ENCODE measurements at regions not wholly inside any gene's neighbourhood (a gene's known extent, or its start where the extent isn't known, plus 50 kb on each side); places are given as distances from the start of the nearest gene placed in this dataset.

GRCh38 chr11:71201936-71202597 is 50.3 kb downstream of the SHANK2 start:
- no peak for DNase-seq

DNA sequence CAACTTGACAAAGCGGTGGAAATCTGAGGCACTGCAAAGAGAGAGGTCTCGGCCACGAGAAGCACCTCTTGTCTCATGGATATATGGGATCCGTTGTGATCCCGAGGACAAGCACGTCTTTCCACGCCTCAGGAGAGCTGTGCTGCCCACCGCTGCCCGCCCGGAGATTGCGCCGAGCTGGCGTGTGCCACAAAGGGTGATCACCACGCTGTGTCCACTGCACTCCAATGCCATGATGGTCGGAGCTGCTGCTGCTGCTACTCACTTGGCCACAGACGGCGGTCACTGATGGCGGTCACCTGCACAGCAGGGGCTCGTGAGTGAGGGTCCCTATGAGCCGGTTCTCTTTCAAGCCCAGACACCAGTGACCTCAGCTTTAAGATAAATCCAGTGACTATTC is 51.1 kb downstream of the SHANK2 start:
- no peak for DNase-seq

DNA sequence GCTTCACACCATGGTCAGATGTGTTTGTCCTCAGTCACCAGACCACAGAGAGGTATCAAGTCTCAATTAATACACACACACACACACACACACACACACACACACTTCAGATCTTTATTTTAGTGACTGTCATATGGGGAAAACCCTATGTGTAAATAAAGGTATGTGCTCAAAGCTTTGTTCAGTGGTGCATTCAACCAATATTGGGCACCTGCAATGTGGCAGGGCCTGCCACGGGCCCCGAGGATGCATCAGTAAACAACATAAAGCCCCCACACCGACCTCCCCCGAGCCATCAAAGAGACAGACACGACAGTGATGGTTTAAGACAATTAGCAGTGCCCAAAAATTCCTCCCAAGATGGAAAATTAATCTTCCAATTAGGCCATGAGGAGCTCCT is 51.6 kb downstream of the SHANK2 start:
- no peak for DNase-seq

DNA sequence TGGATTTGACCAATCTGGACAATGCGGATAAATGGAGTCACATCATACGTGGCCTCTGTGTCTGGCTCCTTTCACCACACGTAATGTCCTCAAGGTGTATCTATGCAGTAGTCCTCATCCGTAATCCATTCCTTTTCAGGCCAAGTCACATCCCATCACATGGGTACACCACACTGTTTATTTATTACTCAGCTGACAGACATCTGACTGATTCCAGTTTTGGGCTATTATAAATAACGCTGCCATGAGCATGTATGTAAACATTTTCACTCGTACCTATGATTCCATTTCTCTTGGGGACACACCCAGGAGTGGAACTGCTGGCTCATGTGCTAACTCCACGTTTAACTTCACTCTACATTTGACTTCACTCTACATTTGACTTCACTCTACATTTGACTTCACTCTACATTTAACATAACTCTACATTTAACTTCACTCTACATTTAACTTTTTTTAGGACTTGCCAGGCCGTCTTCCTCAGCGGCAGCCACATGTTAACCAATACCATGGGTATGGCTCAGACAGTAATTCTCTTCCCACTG is 52.1 kb downstream of the SHANK2 start:
- no peak for DNase-seq

DNA sequence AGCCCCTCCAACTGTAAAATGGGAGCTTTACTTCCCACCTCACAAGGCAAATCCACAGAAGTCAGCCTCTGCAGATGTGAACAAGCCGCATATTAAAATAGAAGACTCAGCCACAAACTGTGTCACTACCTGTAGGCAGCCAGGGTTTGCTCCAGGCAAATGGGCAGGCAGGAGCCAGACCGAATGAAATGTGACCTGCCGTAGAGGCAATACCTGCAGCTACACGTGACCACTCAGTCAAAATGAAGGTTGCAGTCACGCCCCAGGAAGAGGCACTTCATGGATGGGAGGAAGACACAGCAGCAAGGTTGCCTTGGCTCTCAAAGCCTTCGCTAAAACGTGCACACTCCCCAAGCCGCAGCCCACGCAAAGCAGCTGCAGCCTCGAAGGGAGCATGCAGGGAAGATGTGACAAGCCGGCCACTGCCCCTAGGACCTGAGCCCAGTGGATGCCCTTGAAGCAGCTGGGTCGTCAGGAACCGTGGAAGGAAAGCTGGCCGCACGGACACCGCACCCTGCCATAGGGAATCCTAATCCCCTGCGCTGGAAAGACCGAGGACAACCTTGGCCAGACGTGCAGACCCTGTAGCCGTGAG is 53.1 kb downstream of the SHANK2 start:
- no peak for DNase-seq

- no peak for DNase-seq
Observed at GRCh38 chr11:71198823-71199165, 53.6 kb downstream of the SHANK2 start.

DNA sequence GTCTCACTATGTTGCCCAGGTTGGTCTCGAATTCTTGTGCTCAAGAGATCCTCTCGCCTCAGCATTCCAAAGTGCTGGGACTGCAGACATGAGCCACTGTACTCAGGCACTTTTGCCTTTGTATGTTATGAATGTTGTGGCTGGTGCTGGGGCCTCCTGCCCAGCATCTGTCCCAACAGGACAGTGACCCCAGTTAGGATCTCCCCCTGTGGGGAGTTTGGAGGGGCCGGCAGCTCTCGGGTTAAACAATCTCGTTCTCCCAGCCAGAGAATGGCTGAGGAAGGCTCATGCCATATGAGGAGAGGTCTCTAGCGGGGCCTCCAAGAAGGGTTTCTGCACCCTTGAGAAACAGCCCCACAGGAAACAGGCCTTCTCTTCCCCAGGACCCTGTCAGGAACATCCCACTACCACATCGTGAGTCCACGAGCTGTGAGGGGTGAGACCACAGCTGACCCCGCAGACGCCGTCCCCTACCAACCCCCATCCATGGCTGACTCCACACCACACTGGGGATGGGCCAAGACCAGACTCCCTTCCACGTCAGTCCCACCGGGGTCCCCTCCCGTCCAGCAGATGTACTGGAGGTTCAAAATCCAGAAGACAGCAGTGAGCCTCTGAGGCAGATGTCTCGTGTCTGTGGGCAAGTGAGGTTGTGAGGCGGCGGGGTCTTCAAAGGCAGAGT is 54.1 kb downstream of the SHANK2 start:
- DNase-seq = no peak

GRCh38 chr11:71197096-71197495 is 55.3 kb downstream of the SHANK2 start:
- no peak for DNase-seq

DNA sequence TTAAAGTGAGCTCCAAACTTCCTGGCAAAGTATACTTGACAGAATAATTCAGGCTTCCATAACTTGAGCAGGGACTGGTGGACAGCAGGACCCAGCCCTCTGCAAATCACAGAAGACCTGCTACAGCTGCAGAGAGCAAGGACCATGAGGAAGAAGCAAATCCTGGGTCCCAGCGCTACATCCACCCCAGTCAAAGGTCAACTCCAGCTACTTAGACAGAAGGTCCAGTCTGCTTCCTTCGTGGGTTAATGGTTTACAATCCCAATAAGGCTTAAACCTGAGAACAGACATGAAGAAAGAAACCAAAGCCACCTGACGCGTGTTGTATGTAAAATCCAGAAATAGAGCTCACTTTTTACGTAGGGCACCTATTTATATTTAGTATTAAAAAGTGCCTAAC is 57.7 kb downstream of the SHANK2 start:
- DNase-seq = no peak

DNA sequence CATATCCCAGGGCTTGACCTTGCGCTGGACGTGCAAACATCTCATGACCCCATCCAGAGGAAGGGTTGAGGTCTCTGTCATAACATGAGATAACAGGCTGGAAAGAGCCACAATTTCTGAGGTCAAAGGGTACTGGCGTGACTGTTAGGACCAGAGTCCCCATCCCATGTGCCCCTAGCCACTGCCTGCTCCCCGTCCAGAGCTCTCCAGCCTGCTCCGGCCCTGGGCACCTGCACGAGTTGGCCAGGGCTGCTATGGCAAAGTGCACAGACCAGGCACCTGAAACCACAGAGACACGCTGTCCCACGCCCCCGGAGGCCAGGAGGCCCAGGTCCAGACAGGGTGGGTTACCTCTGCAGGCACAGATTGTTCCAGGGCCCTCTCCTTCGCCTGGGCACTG is 58.9 kb downstream of the SHANK2 start:
- no peak for DNase-seq

DNA sequence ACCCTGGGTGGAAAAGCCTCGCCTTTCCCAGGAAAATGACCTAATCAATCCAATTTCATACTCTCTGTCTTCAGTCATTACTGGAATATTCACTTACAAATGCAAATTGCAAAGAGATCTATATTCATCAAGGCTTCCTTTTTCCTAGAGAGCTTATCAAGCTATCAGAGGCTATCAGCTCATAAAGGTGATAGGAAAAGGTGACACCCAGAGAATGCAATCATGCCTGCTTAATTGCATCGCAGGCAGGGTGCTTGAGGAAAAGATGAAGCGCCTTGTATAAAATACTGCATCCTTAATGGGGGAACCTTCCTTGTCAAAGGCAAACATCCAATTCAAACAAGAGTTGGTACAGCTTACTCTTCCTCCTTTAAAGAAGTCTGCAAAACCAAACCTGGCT is 59.7 kb downstream of the SHANK2 start:
- DNase-seq = no peak

- peak; percentile 39 for DNase-seq
Observed at GRCh38 chr11:71191201-71191600, 61.2 kb downstream of the SHANK2 start.

- DNase-seq = peak; percentile 8
Observed at GRCh38 chr11:71190551-71190950, 61.8 kb downstream of the SHANK2 start.

DNA sequence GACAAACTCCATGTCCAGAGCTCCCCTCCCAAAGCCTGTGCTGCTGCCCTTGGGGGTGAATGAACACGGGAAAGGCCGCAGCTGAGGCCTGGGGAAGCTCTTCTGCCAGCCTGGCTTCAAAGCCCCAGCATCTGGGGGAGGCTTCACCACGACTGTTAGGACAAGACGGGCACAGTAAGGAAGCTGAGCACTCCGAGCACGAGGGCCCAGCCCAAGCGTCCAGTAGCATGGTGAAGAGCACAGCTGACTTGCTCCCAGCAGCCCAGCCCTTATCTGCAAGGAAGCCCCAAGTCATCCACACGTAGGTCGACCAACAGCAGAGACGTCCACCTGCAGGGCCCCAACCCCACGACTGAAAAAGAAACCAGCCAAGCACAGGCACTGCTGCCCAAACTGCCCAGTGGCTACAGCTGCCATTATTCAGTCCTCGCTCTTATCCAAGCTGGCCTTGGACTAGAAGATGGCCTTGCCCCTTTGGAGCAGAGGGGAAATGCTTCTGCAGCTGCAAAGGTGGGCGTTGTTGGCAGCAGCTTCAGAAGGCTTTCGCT is 62.5 kb downstream of the SHANK2 start:
- DNase-seq = peak; percentile 34

DNA sequence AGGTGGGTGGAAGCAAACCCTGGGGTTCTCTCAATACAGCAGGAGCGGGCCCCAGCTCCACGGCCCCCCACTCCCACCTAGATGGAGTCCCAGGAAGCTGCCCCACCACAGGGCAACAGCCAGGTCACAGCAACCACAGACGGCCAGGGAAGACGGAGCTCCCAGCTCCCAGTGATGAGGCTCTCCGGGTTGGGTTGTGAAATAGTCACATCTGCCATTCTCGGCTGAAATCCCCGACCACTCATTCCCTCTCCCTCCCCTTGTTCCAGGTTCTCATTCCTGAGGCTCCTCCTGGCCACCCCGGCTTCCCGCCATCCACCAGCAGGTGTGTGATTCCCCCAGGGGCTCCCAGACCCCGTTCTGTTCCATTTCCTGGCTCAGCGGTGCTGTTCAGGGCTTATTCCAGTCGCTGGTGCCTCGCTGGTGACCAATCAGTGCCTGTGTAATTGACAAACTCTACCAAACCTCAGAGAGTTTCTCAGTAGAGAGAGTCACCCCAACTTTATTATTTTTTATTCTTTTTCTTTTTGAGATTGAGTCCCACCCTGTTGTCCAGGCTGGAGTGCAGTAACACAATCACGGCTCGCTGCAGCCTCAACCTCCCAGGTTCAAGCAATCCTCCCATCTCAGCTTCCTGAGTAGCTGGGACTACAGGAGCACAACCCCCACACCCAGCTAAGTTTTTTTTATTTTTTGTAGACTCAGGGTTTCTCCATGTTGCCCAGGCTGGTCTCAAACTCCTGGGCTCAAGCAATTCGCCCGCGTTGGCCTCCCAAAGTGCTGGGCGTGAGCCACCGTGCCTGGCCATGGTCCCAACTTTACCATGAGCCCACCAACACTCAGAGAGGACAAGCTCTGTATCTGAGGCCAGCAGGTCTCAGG is 63.2 kb downstream of the SHANK2 start:
- peak; percentile 34 for DNase-seq

- DNase-seq = peak; percentile 46
Observed at GRCh38 chr11:71188073-71188472, 64.3 kb downstream of the SHANK2 start.

DNA sequence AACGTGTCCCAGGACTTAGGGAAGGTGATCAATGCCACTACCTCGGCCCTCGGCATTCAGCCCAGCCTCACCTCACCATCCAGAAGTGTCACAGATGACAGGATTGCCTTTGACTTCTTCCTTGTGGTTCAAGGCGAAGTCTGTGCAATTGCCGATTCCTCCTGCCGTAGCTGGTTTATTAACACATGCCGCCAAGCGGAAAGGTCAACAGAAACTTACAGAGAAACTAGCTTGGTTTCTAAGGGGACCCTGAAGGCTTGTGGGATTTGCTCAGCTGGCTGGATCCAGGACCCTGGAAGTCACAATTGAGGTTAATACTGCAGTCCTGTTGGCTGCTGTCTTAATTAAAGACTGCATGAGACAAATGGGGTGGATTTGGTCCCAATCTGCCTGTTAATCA is 65.6 kb downstream of the SHANK2 start:
- DNase-seq = peak; percentile 19

- peak; percentile 10 for DNase-seq
Observed at GRCh38 chr11:71185411-71185810, 67.0 kb downstream of the SHANK2 start.

DNA sequence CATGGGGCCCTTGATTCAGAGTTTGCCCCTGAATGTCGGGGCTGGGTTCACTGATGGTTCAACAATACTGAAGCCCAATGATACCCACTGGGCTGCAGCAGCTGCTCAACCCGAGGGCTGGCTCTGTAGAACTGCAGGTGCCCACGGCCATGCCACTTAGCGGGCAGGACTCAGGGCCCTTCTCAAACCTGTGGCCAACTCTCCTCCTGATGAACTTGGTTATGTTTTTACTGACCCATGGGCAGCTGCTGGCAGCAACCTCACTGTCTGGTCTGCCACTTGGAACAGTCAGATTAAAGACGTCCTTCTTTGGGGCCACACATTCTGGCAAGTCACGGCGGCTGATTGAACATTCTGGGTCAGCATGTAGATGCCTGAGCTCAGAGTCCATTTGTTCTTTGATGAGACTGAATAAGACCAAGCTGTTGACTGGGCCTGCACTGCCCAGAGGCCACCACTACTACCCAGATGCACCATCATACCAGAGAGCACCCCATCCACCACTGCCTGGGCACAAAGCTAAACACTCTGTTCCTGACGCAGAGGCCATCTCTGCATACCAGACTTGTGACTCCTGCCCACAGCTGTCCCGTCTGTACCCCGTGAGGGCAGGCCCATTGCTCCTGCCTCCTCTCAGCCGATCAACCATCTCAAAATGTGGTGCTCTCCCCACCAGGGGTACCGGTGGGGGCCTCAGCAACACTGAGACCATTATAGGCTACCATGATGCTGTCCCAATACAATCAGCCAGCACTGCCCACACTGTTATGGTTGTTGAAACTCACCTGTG is 67.8 kb downstream of the SHANK2 start:
- DNase-seq = peak; percentile 21

DNA sequence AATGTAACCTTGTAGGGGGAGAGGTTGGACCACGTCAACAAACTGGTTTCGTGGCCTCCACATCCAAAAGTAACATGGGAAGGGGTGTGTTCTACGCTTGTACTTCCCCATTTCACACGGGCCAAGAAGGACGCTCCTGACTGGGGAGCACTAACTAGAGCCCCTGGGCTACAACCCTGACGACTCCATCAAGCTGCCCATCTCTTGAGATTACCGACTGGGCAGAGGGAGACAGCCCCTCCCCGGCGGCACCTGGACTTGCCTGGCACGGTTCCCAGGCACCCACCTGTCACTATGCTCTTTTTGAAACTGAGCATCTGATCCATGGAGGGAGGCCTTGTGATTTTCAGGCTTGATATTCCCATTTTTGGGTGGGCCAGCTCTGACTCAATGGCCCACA is 68.5 kb downstream of the SHANK2 start:
- DNase-seq = no peak

DNA sequence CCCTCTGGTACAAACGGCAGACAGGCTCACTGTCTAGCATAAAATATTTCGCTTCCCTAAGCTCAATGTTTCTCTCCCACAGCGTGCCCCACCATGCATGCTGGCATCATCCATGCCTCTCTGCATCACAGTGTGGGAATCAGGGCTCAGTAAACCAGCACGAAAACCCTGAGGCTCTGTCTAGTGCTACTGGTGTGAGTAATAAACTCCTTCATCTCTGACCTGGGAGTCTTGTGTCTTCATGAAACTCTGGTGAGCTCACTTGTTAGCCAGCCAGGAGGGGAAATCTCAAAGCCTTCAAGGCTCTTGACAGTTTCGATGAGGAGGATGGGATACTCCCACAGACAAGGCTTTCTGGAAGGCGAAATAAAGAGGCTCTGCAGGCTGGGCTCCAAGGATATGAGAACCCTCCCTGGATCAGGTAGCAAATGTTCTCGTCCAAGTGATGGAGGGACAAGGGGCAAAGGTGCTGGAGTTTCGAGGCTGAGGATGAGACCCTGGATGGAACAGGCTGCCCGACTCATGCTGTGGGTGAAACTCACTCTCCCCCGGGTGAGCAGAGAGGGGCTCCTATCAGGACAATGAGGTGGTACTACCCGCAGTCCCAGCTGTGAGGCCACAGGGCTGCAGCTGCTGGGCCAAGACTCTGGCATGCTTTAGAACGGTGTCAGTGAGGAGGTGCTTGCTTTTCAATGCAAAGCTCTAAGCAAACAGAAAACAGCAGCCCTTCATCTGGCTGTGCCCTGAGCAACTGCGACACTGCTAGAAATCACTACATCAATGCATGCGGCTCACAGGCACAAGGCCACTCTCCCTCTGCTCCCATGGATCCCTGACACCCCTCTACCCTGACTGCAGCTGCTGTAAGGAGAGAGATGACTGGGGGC is 69.3 kb downstream of the SHANK2 start:
- DNase-seq = peak; percentile 38
